Stimulated activated CD8-positive, alpha-beta memory T cell treated with anti-CD3 and anti-CD28 coated beads, Interleukin-2, amount 100 ng/mL, for 1 hour (primary cell): ENCODE measurements at regions not wholly inside any gene's neighbourhood (a gene's known extent, or its start where the extent isn't known, plus 50 kb on each side); places are given as distances from the start of the nearest gene placed in this dataset.
"Not testable (repeated sequence)": the region's sequence is repeated elsewhere in the genome, so short reads cannot be mapped to it uniquely, and the experiment has no call there.

Experiments used
- DNase-seq, 2 donors: peaks; one replicate each; pipeline ENCODE4 v3.0.0-alpha.2; 2020; ENCODE audit warnings: low read depth in 2 of 2

GRCh38 chr16:87150681-87151280, 166.4 kb downstream of the C16orf95 start:
- no peak for DNase-seq

- DNase-seq = no peak
Measured at GRCh38 chr16:87152221-87152755, 164.9 kb downstream of the C16orf95 start.

- no peak for DNase-seq
Measured at GRCh38 chr16:87153326-87153725, 163.9 kb downstream of the C16orf95 start.

- DNase-seq = not testable (repeated sequence)
Measured at GRCh38 chr16:87155315-87155714, 161.9 kb downstream of the C16orf95 start.

GRCh38 chr16:87156195-87156594, 161.0 kb downstream of the C16orf95 start:
- no peak for DNase-seq

- no peak for DNase-seq
Measured at GRCh38 chr16:87160234-87160636, 157.0 kb downstream of the C16orf95 start.

- no peak for DNase-seq
Measured at GRCh38 chr16:87160701-87161337, 156.4 kb downstream of the C16orf95 start.

GRCh38 chr16:87161410-87161809, 155.8 kb downstream of the C16orf95 start:
- not testable (repeated sequence) for DNase-seq

- DNase-seq = no peak
Measured at GRCh38 chr16:87161822-87162676, 155.1 kb downstream of the C16orf95 start.

GRCh38 chr16:87162799-87163198, 154.4 kb downstream of the C16orf95 start:
- DNase-seq = not testable (repeated sequence)

GRCh38 chr16:87163637-87164036, 153.6 kb downstream of the C16orf95 start:
- DNase-seq = no peak

GRCh38 chr16:87165151-87165550, 152.0 kb downstream of the C16orf95 start:
- DNase-seq = no peak

- DNase-seq = no peak
Measured at GRCh38 chr16:87165885-87166284, 151.3 kb downstream of the C16orf95 start.

GRCh38 chr16:87166321-87166720, 150.9 kb downstream of the C16orf95 start:
- DNase-seq = no peak

GRCh38 chr16:87166934-87167333, 150.3 kb downstream of the C16orf95 start:
- no peak for DNase-seq

GRCh38 chr16:87169509-87169995, 147.6 kb downstream of the C16orf95 start:
- no peak for DNase-seq

GRCh38 chr16:87170310-87170709, 146.9 kb downstream of the C16orf95 start:
- DNase-seq = no peak

- DNase-seq = no peak
Measured at GRCh38 chr16:87171723-87172122, 145.5 kb downstream of the C16orf95 start.

- no peak for DNase-seq
Measured at GRCh38 chr16:87172632-87173031, 144.6 kb downstream of the C16orf95 start.

GRCh38 chr16:87173294-87173893, 143.8 kb downstream of the C16orf95 start:
- no peak for DNase-seq

GRCh38 chr16:87174061-87174460, 143.1 kb downstream of the C16orf95 start:
- DNase-seq = no peak

GRCh38 chr16:87176735-87177134, 140.5 kb downstream of the C16orf95 start:
- no peak for DNase-seq
